Kidney (tissue), 13 donors: ENCODE measurements at regions not wholly inside any gene's neighbourhood (a gene's known extent, or its start where the extent isn't known, plus 50 kb on each side); places are given as distances from the start of the nearest gene placed in this dataset.

ENCODE experiments used
- DNase-seq, 5 donors: peaks; one replicate each; pipeline ENCODE4 v3.0.0-alpha.2; 2013 to 2020
- FAIRE-seq: peaks from 2 replicates; lab custom pipeline; 2012; peaks lifted over from hg19 to GRCh38; lab: Jason Lieb, UNC
- H3K27ac ChIP-seq, 2 donors: one replicate each; pipeline ENCODE4 v1.7.0; 2013; ENCODE audit warnings: low read depth in 2 of 2, low read length in 2 of 2, inconsistent platforms in 1 of 2
- H3K27me3 ChIP-seq: one replicate; pipeline ENCODE4 v1.7.1; 2013; ENCODE audit warnings: low read length, inconsistent platforms; ENCODE audit not compliant: control insufficient read depth, insufficient read depth
- H3K36me3 ChIP-seq, 3 donors: one replicate each; pipeline versions ENCODE4 v1.7.0 to v1.7.1; 2013; ENCODE audit warnings: low read length in 3 of 3, control low read depth in 1 of 3, inconsistent platforms in 1 of 3; ENCODE audit not compliant: insufficient read depth in 3 of 3, control insufficient read depth in 2 of 3
- H3K4me1 ChIP-seq, 3 donors: one replicate each; pipeline versions ENCODE4 v1.7.0 to v1.7.1; 2013; ENCODE audit warnings: low read length in 3 of 3, inconsistent platforms in 1 of 3, low read depth in 1 of 3; ENCODE audit not compliant: control insufficient read depth in 2 of 3, insufficient read depth in 2 of 3
- H3K4me3 ChIP-seq, 3 donors: one replicate each; pipeline versions ENCODE4 v1.7.0 to v1.8.1; 2013; ENCODE audit warnings: low read length in 3 of 3, control low read depth in 1 of 3, inconsistent platforms in 1 of 3
- H3K9ac ChIP-seq, 3 donors: one replicate each; pipeline versions ENCODE4 v1.7.0 to v1.7.1; 2013; ENCODE audit warnings: low read length in 3 of 3, control low read depth in 1 of 3, inconsistent platforms in 1 of 3
- H3K9me3 ChIP-seq, 3 donors: one replicate each; pipeline versions ENCODE4 v1.7.0 to v1.7.1; 2013; ENCODE audit warnings: low read length in 3 of 3, control low read depth in 1 of 3, inconsistent platforms in 1 of 3; ENCODE audit not compliant: control insufficient read depth in 2 of 3, insufficient read depth in 1 of 3
- intact Hi-C: fragments of 100-400 bp; cut with DNase I; formaldehyde crosslinking; loops from one replicate; pipeline ENCODE4 v1.11.1; 2022
- TF ChIP-seq, protein P1 (sequence below): IDR thresholded peaks from 3 replicates; pipeline ENCODE4 v1.5.1; 2012; ENCODE audit warnings: mild to moderate bottlenecking, moderate library complexity, borderline replicate concordance; ENCODE audit not compliant: insufficient read depth; ENCODE audit errors: extremely low read depth
- donor health status: control.
- donor health status: control.
- donor health status: control.
- donor health status: control.
- donor health status: control.
- donor health status: DM: yes; HTN: yes; CAD: no.
- donor health status: Normal renal cell carcinoma (clear cell type).

DNA sequence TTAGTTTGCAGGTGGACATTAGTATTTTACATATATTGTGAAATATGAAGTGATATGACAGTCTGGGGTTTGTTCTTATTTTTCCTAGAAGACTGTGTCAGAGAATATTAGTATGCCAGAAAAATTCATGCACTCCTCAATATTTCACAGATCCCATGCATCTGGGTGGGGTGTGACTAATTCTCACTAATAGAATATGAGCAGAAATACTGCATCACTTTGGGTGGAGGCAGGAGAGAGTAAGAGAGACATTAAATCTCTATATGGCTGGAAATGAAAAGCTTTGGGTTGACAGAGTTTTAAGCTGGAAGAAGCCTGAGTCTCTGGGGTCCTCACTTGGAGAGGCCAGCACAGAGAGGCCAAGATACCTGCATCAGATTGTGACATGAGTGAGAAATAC lies 101.3 kb upstream of the DPH6 start:
- intact Hi-C loops: no loop called here
- FAIRE-seq: no peak
- TF ChIP-seq, protein P1, sequence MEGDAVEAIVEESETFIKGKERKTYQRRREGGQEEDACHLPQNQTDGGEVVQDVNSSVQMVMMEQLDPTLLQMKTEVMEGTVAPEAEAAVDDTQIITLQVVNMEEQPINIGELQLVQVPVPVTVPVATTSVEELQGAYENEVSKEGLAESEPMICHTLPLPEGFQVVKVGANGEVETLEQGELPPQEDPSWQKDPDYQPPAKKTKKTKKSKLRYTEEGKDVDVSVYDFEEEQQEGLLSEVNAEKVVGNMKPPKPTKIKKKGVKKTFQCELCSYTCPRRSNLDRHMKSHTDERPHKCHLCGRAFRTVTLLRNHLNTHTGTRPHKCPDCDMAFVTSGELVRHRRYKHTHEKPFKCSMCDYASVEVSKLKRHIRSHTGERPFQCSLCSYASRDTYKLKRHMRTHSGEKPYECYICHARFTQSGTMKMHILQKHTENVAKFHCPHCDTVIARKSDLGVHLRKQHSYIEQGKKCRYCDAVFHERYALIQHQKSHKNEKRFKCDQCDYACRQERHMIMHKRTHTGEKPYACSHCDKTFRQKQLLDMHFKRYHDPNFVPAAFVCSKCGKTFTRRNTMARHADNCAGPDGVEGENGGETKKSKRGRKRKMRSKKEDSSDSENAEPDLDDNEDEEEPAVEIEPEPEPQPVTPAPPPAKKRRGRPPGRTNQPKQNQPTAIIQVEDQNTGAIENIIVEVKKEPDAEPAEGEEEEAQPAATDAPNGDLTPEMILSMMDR: no peak

DNA sequence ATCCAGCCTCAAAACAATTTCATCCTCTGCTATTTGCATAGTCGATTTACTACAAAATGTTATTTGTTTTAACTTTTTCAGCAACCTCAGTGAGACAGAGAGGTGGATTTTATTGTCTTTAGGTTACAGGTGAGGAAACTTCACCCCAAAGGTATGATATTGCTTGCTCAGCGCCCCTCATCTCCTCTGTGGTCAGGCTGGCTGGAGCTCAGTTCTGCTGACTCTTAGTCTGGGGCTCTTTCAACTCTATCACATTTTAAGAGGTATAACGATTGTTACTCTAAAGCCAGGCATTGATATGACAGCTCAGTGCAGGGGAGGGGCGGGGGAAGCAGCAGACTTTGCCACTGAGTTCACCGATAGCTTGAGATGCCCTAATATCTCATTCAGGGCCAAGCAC lies 103.0 kb upstream of the DPH6 start:
- FAIRE-seq (no peak), DNase-seq (no peak)

More for the DNA sequence above, 101.3 kb upstream of the DPH6 start:
- Histone ChIP-seq H3K27ac (no peak overlapping the region), H3K36me3 (no peaks in the 10 kb centered on the region), H3K27me3 (no peaks in the 10 kb centered on the region), H3K9me3 (no peaks in the 10 kb centered on the region), H3K4me1 (no peaks in the 10 kb centered on the region), H3K9ac (no peak overlapping the region), H3K4me3 (no peak overlapping the region)
- DNase-seq: no peak

DNA sequence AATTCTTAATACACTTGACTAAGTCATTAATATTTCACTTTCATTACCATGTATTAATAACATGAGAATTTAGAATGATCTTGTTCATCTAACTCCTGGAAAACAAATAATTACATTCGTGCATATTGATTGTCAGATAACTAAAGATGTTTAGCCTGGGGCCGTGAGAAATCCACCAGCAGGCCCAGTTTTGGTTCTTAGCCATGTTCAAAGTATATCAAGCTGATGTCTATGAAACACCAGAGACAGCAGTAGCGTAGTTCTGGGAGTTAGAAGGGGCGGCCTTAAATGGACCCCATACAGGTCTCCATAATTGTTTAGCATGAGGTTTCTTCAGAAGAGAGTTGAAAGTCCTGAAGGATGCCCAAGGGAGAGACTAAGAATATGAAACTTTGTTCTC lies 103.6 kb upstream of the DPH6 start:
- Histone ChIP-seq H3K4me3 (no peak overlapping the region), H3K4me1 (peaks cover 0 to 4% (median 3%) of the 10 kb centered on the region in 3 donors), H3K9ac (no peak overlapping the region), H3K36me3 (no peaks in the 10 kb centered on the region), H3K9me3 (no peaks in the 10 kb centered on the region), H3K27me3 (no peaks in the 10 kb centered on the region), H3K27ac (no peak overlapping the region)
- no peak for FAIRE-seq
- no peak for DNase-seq
- TF ChIP-seq, protein P1: no peak
- intact Hi-C loops: no loop called here

More for the DNA sequence above, 103.0 kb upstream of the DPH6 start:
- Histone ChIP-seq H3K9ac (no peak overlapping the region), H3K4me1 (peaks cover 0 to 4% (median 3%) of the 10 kb centered on the region in 3 donors), H3K4me3 (no peak overlapping the region), H3K27ac (no peak overlapping the region), H3K27me3 (no peaks in the 10 kb centered on the region), H3K9me3 (no peaks in the 10 kb centered on the region), H3K36me3 (no peaks in the 10 kb centered on the region)
- intact Hi-C loops: no loop called here
- TF ChIP-seq, protein P1: no peak

DNA sequence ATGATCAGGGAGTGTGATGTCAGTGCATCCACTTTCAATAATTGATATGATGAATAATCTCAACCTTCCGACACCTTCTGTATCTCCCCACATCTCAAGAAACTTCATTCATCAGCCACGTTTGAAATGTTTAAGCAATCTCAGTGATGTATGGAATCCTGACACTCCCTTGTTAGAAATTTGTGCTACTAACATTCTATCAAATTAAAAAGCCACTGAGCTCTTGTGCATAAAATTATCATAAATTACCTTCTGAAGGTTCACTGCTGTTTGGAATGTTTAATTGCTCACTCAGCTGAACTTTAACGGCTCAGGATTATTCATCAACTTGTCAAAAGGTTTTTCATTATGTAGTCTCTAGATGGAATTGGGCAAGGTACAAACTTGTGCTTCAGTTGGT lies 108.4 kb upstream of the DPH6 start:
- Histone ChIP-seq H3K4me1 (peaks cover 3 to 8% (median 4%) of the 10 kb centered on the region in 3 donors), H3K27me3 (no peaks in the 10 kb centered on the region), H3K9me3 (no peaks in the 10 kb centered on the region), H3K9ac (no peak overlapping the region), H3K4me3 (peak overlapping the region in 1 of 3 donors; percentile 27), H3K27ac (peak overlapping the region in 1 of 2 donors; percentile 23), H3K36me3 (no peaks in the 10 kb centered on the region)
- intact Hi-C loops: no loop called here
- FAIRE-seq: peak; percentile 88
- DNase-seq: peak in 2 of 5 donors; percentile 37 to 64
- TF ChIP-seq, protein P1: no peak
